GM12872 (cell line): ENCODE measurements at regions not wholly inside any gene's neighbourhood (a gene's known extent, or its start where the extent isn't known, plus 50 kb on each side); places are given as distances from the start of the nearest gene placed in this dataset.

Source experiments
- CTCF ChIP-seq: IDR thresholded peaks from 3 replicates; pipeline ENCODE4 v1.5.1; 2011; ENCODE audit warnings: low read depth, mild to moderate bottlenecking, low read length, moderate library complexity; ENCODE audit not compliant: insufficient read depth

GRCh38 chr3:46090161-46090591, 62.9 kb upstream of the XCR1 start:
- TF ChIP-seq CTCF: no peak

- TF ChIP-seq CTCF: no peak
These were observed 62.1 kb upstream of the XCR1 start for GRCh38 chr3:46089237-46090011.

- peak; percentile 47; the same call in 1 of the 3 replicates for TF ChIP-seq CTCF
These were observed 60.6 kb upstream of the XCR1 start for GRCh38 chr3:46087871-46088270.

- TF ChIP-seq CTCF: no peak
These were observed 59.7 kb upstream of the XCR1 start for GRCh38 chr3:46086986-46087385.

- TF ChIP-seq CTCF: no peak
These were observed 58.8 kb upstream of the XCR1 start for GRCh38 chr3:46086083-46086437.

- TF ChIP-seq CTCF: no peak
These were observed 58.3 kb upstream of the XCR1 start for GRCh38 chr3:46085421-46086082.

GRCh38 chr3:46083956-46084355, 56.7 kb upstream of the XCR1 start:
- no peak for TF ChIP-seq CTCF
